IMR-90 (cell line): ENCODE measurements at regions not wholly inside any gene's neighbourhood (a gene's known extent, or its start where the extent isn't known, plus 50 kb on each side); places are given as distances from the start of the nearest gene placed in this dataset.

Experiments
- ATAC-seq: fragments of 200-7000 bp; cut with Tn5 transposase; 2 replicates; pipeline ENCODE4 v1.9.1; 2020; ENCODE audit warnings: low read depth, mild to moderate bottlenecking, moderate library complexity
- BruUV-seq: library from RNA; stranded (reverse); fragments of 400-500 nt; replicated peaks from 2 replicates; lab custom pipeline; 2021; lab: Mats Ljungman, UMichigan
- CTCF ChIA-PET: fragments of 300-600 bp; formaldehyde crosslinking; extraction: SDS; loops from one replicate; lab custom pipeline; 2021; ENCODE audit warnings: antibody characterized with exemption; lab: Yijun Ruan, JAX
- POLR2A ChIA-PET: fragments of 300-600 bp; sonication (Branson Sonifier 250); formaldehyde crosslinking; loops from one replicate; lab custom pipeline; 2022; ENCODE audit warnings: antibody characterized with exemption; ENCODE audit not compliant: unreplicated experiment; lab: Charles Lee
- DNase-seq: peaks from one replicate; pipeline ENCODE4 v3.0.0; 2013
- H2AFZ ChIP-seq: replicated peaks from 2 replicates; pipeline ENCODE3; 2013; ENCODE audit warnings: low read length, mild to moderate bottlenecking; ENCODE audit not compliant: poor library complexity
- H2AK5ac ChIP-seq: 2 replicates; pipeline ENCODE4 v1.6.1; 2013; ENCODE audit warnings: low read depth, low read length, inconsistent platforms
- H2AK9ac ChIP-seq: replicated peaks from 2 replicates; pipeline ENCODE3; 2013; ENCODE audit warnings: mild to moderate bottlenecking, low read depth, low read length, moderate library complexity; ENCODE audit not compliant: poor library complexity
- H2BK120ac ChIP-seq: 2 replicates; pipeline ENCODE4 v1.6.1; 2013; ENCODE audit warnings: low read depth, low read length, inconsistent platforms
- H2BK15ac ChIP-seq: 3 replicates; pipeline ENCODE4 v1.6.1; 2013; ENCODE audit warnings: low read depth, low read length, inconsistent platforms
- H2BK20ac ChIP-seq: 2 replicates; pipeline ENCODE4 v1.6.1; 2013; ENCODE audit warnings: low read depth, mild to moderate bottlenecking, inconsistent platforms, low read length, moderate library complexity
- H2BK5ac ChIP-seq: 2 replicates; pipeline ENCODE4 v1.6.1; 2013; ENCODE audit warnings: mild to moderate bottlenecking, low read depth, low read length, inconsistent platforms; ENCODE audit not compliant: poor library complexity, severe bottlenecking
- H3K14ac ChIP-seq: replicated peaks from 2 replicates; pipeline ENCODE4 v1.6.1; 2013; ENCODE audit warnings: low read depth, low read length, inconsistent platforms
- H3K18ac ChIP-seq: 2 replicates; pipeline ENCODE4 v1.6.1; 2013; ENCODE audit warnings: low read depth, low read length, control low read depth
- H3K23ac ChIP-seq: 2 replicates; pipeline ENCODE4 v1.6.1; 2013; ENCODE audit warnings: low read depth, low read length, inconsistent platforms
- H3K27ac ChIP-seq: 2 replicates; pipeline ENCODE4 v1.5.1; 2013; ENCODE audit warnings: mild to moderate bottlenecking, control low read depth, low read length; ENCODE audit not compliant: insufficient read depth
- H3K27me3 ChIP-seq: 2 replicates; pipeline ENCODE4 v1.6.1; 2013; ENCODE audit warnings: low read length; ENCODE audit not compliant: control insufficient read depth, insufficient read depth
- H3K36me3 ChIP-seq: 2 replicates; pipeline ENCODE4 v1.6.1; 2013; ENCODE audit warnings: low read length, mixed read lengths; ENCODE audit not compliant: control insufficient read depth, insufficient read depth
- H3K4ac ChIP-seq: 2 replicates; pipeline ENCODE4 v1.6.1; 2013; ENCODE audit warnings: low read depth, low read length, inconsistent platforms
- H3K4me1 ChIP-seq: 2 replicates; pipeline ENCODE4 v1.6.1; 2013; ENCODE audit warnings: low read length, mixed read lengths; ENCODE audit not compliant: control insufficient read depth, insufficient read depth
- H3K4me2 ChIP-seq: 2 replicates; pipeline ENCODE4 v1.6.1; 2013; ENCODE audit warnings: low read depth, mild to moderate bottlenecking, control low read depth, low read length, moderate library complexity
- H3K4me3 ChIP-seq: 2 replicates; pipeline ENCODE4 v1.5.1; 2013; ENCODE audit warnings: low read depth, mild to moderate bottlenecking, control low read depth, low read length, moderate library complexity; ENCODE audit not compliant: insufficient read depth
- H3K56ac ChIP-seq: 2 replicates; pipeline ENCODE4 v1.6.1; 2013; ENCODE audit warnings: low read length, inconsistent platforms; ENCODE audit not compliant: insufficient read depth; ENCODE audit errors: extremely low read depth
- H3K79me1 ChIP-seq, 2 experiments: 2 replicates each; pipeline ENCODE4 v1.6.1; 2013; ENCODE audit warnings: low read length in 2 of 2, inconsistent platforms in 1 of 2, low read depth in 1 of 2
- H3K9ac ChIP-seq: 2 replicates; pipeline ENCODE4 v1.6.1; 2013; ENCODE audit warnings: low read depth, low read length, control low read depth
- H3K9me1 ChIP-seq: 2 replicates; pipeline ENCODE4 v1.6.1; 2013; ENCODE audit warnings: low read length, inconsistent platforms; ENCODE audit not compliant: insufficient read depth
- H3K9me3 ChIP-seq: 2 replicates; pipeline ENCODE4 v1.6.1; 2013; ENCODE audit warnings: low read length; ENCODE audit not compliant: control insufficient read depth, insufficient read depth
- H4K20me1 ChIP-seq: 2 replicates; pipeline ENCODE4 v1.6.1; 2013; ENCODE audit warnings: low read length, inconsistent platforms; ENCODE audit not compliant: insufficient read depth
- H4K5ac ChIP-seq: 2 replicates; pipeline ENCODE4 v1.6.1; 2013; ENCODE audit warnings: mild to moderate bottlenecking, low read depth, low read length, control low read depth
- H4K8ac ChIP-seq, 2 experiments: 2 replicates each; pipeline ENCODE4 v1.6.1; 2013; ENCODE audit warnings: low read depth in 2 of 2, low read length in 2 of 2, control low read depth in 1 of 2, inconsistent platforms in 1 of 2
- H4K91ac ChIP-seq: 2 replicates; pipeline ENCODE4 v1.6.1; 2013; ENCODE audit warnings: low read depth, low read length, inconsistent platforms; ENCODE audit not compliant: insufficient read depth
- CEBPB ChIP-seq: IDR thresholded peaks from 2 replicates; pipeline ENCODE4 v1.6.1; 2012; ENCODE audit warnings: low read depth, low read length, improper control_type of control experiment
- CHD1 ChIP-seq: IDR thresholded peaks from 2 replicates; pipeline ENCODE4 v1.6.1; 2012; ENCODE audit warnings: low read depth, low read length, improper control_type of control experiment
- MAFK ChIP-seq: IDR thresholded peaks from 2 replicates; pipeline ENCODE4 v1.6.1; 2012; ENCODE audit warnings: low read depth, low read length, improper control_type of control experiment
- MAZ ChIP-seq: IDR thresholded peaks from 2 replicates; pipeline ENCODE4 v1.6.1; 2012; ENCODE audit warnings: low read depth, mild to moderate bottlenecking, low read length, improper control_type of control experiment, moderate library complexity, borderline replicate concordance
- NFE2L2 ChIP-seq: fragments of 150-350 bp; IDR thresholded peaks from 2 replicates; pipeline ENCODE4 v1.6.1; 2016; ENCODE audit warnings: low read depth, mild to moderate bottlenecking, low read length
- POLR2A ChIP-seq: IDR thresholded peaks from 2 replicates; pipeline ENCODE4 v1.6.1; 2012; ENCODE audit warnings: mild to moderate bottlenecking, low read depth, low read length
- RCOR1 ChIP-seq: IDR thresholded peaks from 2 replicates; pipeline ENCODE4 v1.6.1; 2012; ENCODE audit warnings: mild to moderate bottlenecking, low read length, improper control_type of control experiment; ENCODE audit not compliant: insufficient replicate concordance
- RFX5 ChIP-seq: IDR thresholded peaks from 2 replicates; pipeline ENCODE4 v1.8.0; 2012; ENCODE audit warnings: low read depth, mild to moderate bottlenecking, low read length, moderate library complexity
- SMC3 ChIP-seq: fragments of 150-350 bp; IDR thresholded peaks from 2 replicates; pipeline ENCODE4 v1.6.1; 2016; ENCODE audit warnings: low read depth, mild to moderate bottlenecking, antibody characterized with exemption, low read length, moderate library complexity
- WGBS, 2 experiments: methylation state at CpG; one replicate each; pipeline versions ENCODE4 v1.1.5 to v1.1.7; 2013; ENCODE audit warnings: missing lambda C conversion rate in 2 of 2; ENCODE audit not compliant: insufficient read length in 1 of 2; ENCODE audit errors: extremely low coverage in 2 of 2; 5-methylcytosine and 5-hydroxymethylcytosine counted together
- dilution Hi-C: fragments of 300-500 bp; cut with HindIII; formaldehyde crosslinking; loops from one replicate; pipeline ENCODE4 v1.14.3; 2018; ENCODE audit warnings: low sequenced_read_pairs; ENCODE audit not compliant: unreplicated experiment
- in situ Hi-C: fragments of 300-500 bp; cut with MboI; formaldehyde crosslinking; loops from 3 replicates; pipeline ENCODE4 v1.14.3; 2019; ENCODE audit warnings: low sequenced_read_pairs, inconsistent platforms, mixed read lengths
- intact Hi-C: fragments of 100-400 bp; cut with micrococcal nuclease; formaldehyde crosslinking; loops from 2 replicates; pipeline ENCODE4 v1.10.0; 2022
- TF ChIP-seq, protein P1 (sequence below): fragments of 150-350 bp; IDR thresholded peaks from 2 replicates; pipeline ENCODE4 v1.6.1; 2017; ENCODE audit warnings: mild to moderate bottlenecking, antibody characterized with exemption, low read length, low read depth

DNA sequence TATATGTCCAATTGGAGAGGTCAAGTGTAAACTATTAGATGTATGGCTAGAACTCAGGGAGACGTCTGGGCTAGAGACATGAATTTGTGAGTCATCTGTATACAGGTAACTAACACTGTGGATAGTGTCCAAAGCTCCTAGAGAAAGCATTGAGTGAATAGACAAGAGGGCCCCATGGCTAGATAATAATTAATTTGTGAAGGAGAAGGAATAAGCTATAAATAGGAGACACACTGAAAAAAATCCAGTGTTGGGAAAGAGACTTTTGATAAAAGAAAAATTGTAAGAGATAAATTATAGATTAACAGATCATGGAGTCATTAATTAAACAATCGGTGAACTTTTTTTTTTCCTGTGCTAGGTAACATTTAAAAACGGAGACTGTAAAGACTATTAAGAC lies 326.6 kb upstream of the PRICKLE1 start:
- ChIA-PET POLR2A (no interaction called here), CTCF (no interaction called here)
- WGBS, 2 experiments: no CpG with 5 or more reads among the region's 3 CpGs
- Histone ChIP-seq H3K27me3 (no peaks in the 10 kb centered on the region), H3K9me1 (no peaks in the 10 kb centered on the region), H3K4me1 (no peaks in the 10 kb centered on the region), H4K5ac (no peak overlapping the region), H3K27ac (no peak overlapping the region), H4K91ac (no peak overlapping the region), H2BK120ac (no peak overlapping the region), H2BK20ac (no peak overlapping the region), H3K9me3 (no peaks in the 10 kb centered on the region), H4K8ac (no peak overlapping the region), H4K20me1 (no peaks in the 10 kb centered on the region), H3K14ac (no peak overlapping the region), H2BK15ac (no peak overlapping the region), H3K79me1 (no peaks in the 10 kb centered on the region), H3K18ac (no peak overlapping the region), H2AK5ac (no peak overlapping the region), H2BK5ac (no peak overlapping the region), H3K4me2 (no peak overlapping the region), H3K9ac (no peak overlapping the region), H3K4me3 (no peak overlapping the region), H3K4ac (no peak overlapping the region), H2AK9ac (no peak overlapping the region), H3K36me3 (no peaks in the 10 kb centered on the region), H3K56ac (no peak overlapping the region), H3K23ac (no peak overlapping the region), H2AFZ (no peak overlapping the region)
- intact Hi-C loops (no loop called here), in situ Hi-C loops (no loop called here), dilution Hi-C loops (no loop called here)
- BruUV-seq: no TSS peak
- ATAC-seq: no peak
- DNase-seq: no peak
- TF ChIP-seq RCOR1: no peak
- TF ChIP-seq MAFK: no peak
- no peak for TF ChIP-seq CEBPB
- TF ChIP-seq POLR2A: no peak
- no peak for TF ChIP-seq SMC3
- no peak for TF ChIP-seq CHD1
- TF ChIP-seq, protein P1, sequence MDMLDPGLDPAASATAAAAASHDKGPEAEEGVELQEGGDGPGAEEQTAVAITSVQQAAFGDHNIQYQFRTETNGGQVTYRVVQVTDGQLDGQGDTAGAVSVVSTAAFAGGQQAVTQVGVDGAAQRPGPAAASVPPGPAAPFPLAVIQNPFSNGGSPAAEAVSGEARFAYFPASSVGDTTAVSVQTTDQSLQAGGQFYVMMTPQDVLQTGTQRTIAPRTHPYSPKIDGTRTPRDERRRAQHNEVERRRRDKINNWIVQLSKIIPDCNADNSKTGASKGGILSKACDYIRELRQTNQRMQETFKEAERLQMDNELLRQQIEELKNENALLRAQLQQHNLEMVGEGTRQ: no peak
- no peak for TF ChIP-seq MAZ
- TF ChIP-seq NFE2L2: no peak
- no peak for TF ChIP-seq RFX5
